GM18909 (cell line): ENCODE measurements at regions not wholly inside any gene's neighbourhood (a gene's known extent, or its start where the extent isn't known, plus 50 kb on each side); places are given as distances from the start of the nearest gene placed in this dataset.

Experiments used
- ATAC-seq: cut with Tn5 transposase; IDR thresholded peaks from one replicate; pipeline ENCODE4 v1.9.1; 2021; ENCODE audit warnings: mild to moderate bottlenecking; ENCODE audit not compliant: unreplicated experiment, poor library complexity

- ATAC-seq: no peak
Observed at GRCh38 chr13:110826101-110826500, 88.8 kb downstream of the ANKRD10 start.

GRCh38 chr13:110826861-110827672 is 87.8 kb downstream of the ANKRD10 start:
- no peak for ATAC-seq
